ENCODE measurements at regions not wholly inside any gene's neighbourhood (a gene's known extent, or its start where the extent isn't known, plus 50 kb on each side); places are given as distances from the start of the nearest gene placed in this dataset.

- no peak for TF ChIP-seq RCOR1 (IDR thresholded peaks at IDR 0.05; ENCODE audit: low read length)
Measured at GRCh38 chr10:81759111-81759510, 115.9 kb upstream of the NRG3 start (continued).

- Histone ChIP-seq H4K20me1 (ENCODE audit: insufficient read depth) (no peaks in the 10 kb centered on the region), H3F3A (replicated peaks; ENCODE audit: insufficient read depth) (no peaks in the 10 kb centered on the region), H3K27ac (ENCODE audit: low read depth in 2 of 2, low read length in 1 of 2) (no peak overlapping the region), H3K36me3 (replicated peaks in 1 of 2; ENCODE audit: control insufficient read depth in 1 of 2, insufficient read depth in 2 of 2, low read length in 1 of 2) (no peaks in the 10 kb centered on the region), H3K4me2 (no peak overlapping the region), H3K27me3 (ENCODE audit: insufficient read depth) (no peaks in the 10 kb centered on the region), H3K9ac (no peak overlapping the region), H3K4me3 (ENCODE audit: low read depth in 2 of 2, low read length in 1 of 2) (no peak overlapping the region), H3K9me3 (no peaks in the 10 kb centered on the region), H3K9me2 (no peaks in the 10 kb centered on the region), H3K79me2 (ENCODE audit: insufficient read depth) (no peaks in the 10 kb centered on the region), H3K4me1 (ENCODE audit: control insufficient read depth in 1 of 2, insufficient read depth in 2 of 2, low read depth in 1 of 2, low read length in 1 of 2) (no peaks in the 10 kb centered on the region), H2AFZ (ENCODE audit: low read depth) (no peak overlapping the region)
- WGBS (ENCODE audit: low lambda C conversion rate): 31% methylated on average over 9 of the region's 31 CpGs
- TF ChIP-seq TAF1 (IDR thresholded peaks at IDR 0.05; ENCODE audit: borderline replicate concordance, low read depth, low read length) (no peak), GATA2 (CRISPR knock-in tag; IDR thresholded peaks at IDR 0.05) (no peak), JUND (IDR thresholded peaks at IDR 0.05) (no peak), EP300 (IDR thresholded peaks at IDR 0.05; ENCODE audit: borderline replicate concordance in 1 of 2, low read depth in 1 of 2, low read length in 1 of 2) (no peak), EZH2phosphoT487 (IDR thresholded peaks at IDR 0.05; ENCODE audit: borderline replicate concordance, low read depth) (no peak), USF2 (IDR thresholded peaks at IDR 0.05; ENCODE audit: borderline replicate concordance, low read depth, low read length) (no peak), RXRA (IDR thresholded peaks at IDR 0.05; ENCODE audit: borderline replicate concordance, low read depth) (no peak), NFIC (IDR thresholded peaks at IDR 0.05; ENCODE audit: borderline replicate concordance) (no peak), TCF12 (IDR thresholded peaks at IDR 0.05) (no peak), MXI1 (IDR thresholded peaks at IDR 0.05; ENCODE audit: low read depth, low read length) (no peak), GABPA (IDR thresholded peaks at IDR 0.05; ENCODE audit: low read depth) (no peak), PBX3 (IDR thresholded peaks at IDR 0.05) (no peak), TEAD4 (IDR thresholded peaks at IDR 0.05; ENCODE audit: borderline replicate concordance, insufficient read depth) (no peak)
- no peak for DNase-seq
- ChIA-PET POLR2A (no interaction called here), CTCF (no interaction called here)
Measured at GRCh38 chr10:81784111-81784597, 90.8 kb upstream of the NRG3 start.

GRCh38 chr10:81792729-81793128 is 82.3 kb upstream of the NRG3 start:
- no peak overlapping the region for H3K4me2 ChIP-seq
- no peak overlapping the region for H3K9ac ChIP-seq
- ChIA-PET CTCF (no interaction called here), POLR2A (no interaction called here)
- H3F3A ChIP-seq (replicated peaks; ENCODE audit: insufficient read depth): no peaks in the 10 kb centered on the region
- H3K4me1 ChIP-seq (ENCODE audit: control insufficient read depth in 1 of 2, insufficient read depth in 2 of 2, low read depth in 1 of 2, low read length in 1 of 2): no peaks in the 10 kb centered on the region
- no peak overlapping the region for H3K4me3 ChIP-seq (ENCODE audit: low read depth in 2 of 2, low read length in 1 of 2)
- H3K9me3 ChIP-seq: no peaks in the 10 kb centered on the region
- no peak overlapping the region for H2AFZ ChIP-seq (ENCODE audit: low read depth)
- no peak for DNase-seq
- no peaks in the 10 kb centered on the region for H4K20me1 ChIP-seq (ENCODE audit: insufficient read depth)
- no peaks in the 10 kb centered on the region for H3K79me2 ChIP-seq (ENCODE audit: insufficient read depth)
- 4% methylated on average over 2 of the region's 2 CpGs for WGBS (ENCODE audit: low lambda C conversion rate)
- H3K27ac ChIP-seq (ENCODE audit: low read depth in 2 of 2, low read length in 1 of 2): no peak overlapping the region
- no peaks in the 10 kb centered on the region for H3K36me3 ChIP-seq (replicated peaks in 1 of 2; ENCODE audit: control insufficient read depth in 1 of 2, insufficient read depth in 2 of 2, low read length in 1 of 2)
- no peaks in the 10 kb centered on the region; the same call in 1 of the 2 replicates for H3K9me2 ChIP-seq
- TF ChIP-seq TCF12 (IDR thresholded peaks at IDR 0.05) (no peak), EZH2phosphoT487 (IDR thresholded peaks at IDR 0.05; ENCODE audit: borderline replicate concordance, low read depth) (no peak), TAF1 (IDR thresholded peaks at IDR 0.05; ENCODE audit: borderline replicate concordance, low read depth, low read length) (no peak), RCOR1 (IDR thresholded peaks at IDR 0.05; ENCODE audit: low read length) (no peak), TEAD4 (IDR thresholded peaks at IDR 0.05; ENCODE audit: borderline replicate concordance, insufficient read depth) (no peak), USF1 (IDR thresholded peaks at IDR 0.05; ENCODE audit: borderline replicate concordance, low read depth) (no peak), FOXJ3 (CRISPR knock-in tag; IDR thresholded peaks at IDR 0.05) (no peak)
- H3K27me3 ChIP-seq (ENCODE audit: insufficient read depth): no peaks in the 10 kb centered on the region
